Erythroblast (primary cell): ENCODE measurements at regions not wholly inside any gene's neighbourhood (a gene's known extent, or its start where the extent isn't known, plus 50 kb on each side); places are given as distances from the start of the nearest gene placed in this dataset.

ENCODE experiments used
- GATA1 ChIP-seq: IDR thresholded peaks from 2 replicates; pipeline ENCODE4 v1.6.1; 2011; ENCODE audit warnings: low read depth, mild to moderate bottlenecking, control low read depth, low read length, moderate library complexity
- POLR2A ChIP-seq: IDR thresholded peaks from 2 replicates; pipeline ENCODE4 v1.6.1; 2011; ENCODE audit warnings: mild to moderate bottlenecking, low read length

- TF ChIP-seq POLR2A (no peak), GATA1 (no peak)
Measured at GRCh38 chr17:36768394-36768793, 167.0 kb downstream of the MRM1 start.
